ENCODE measurements at regions not wholly inside any gene's neighbourhood (a gene's known extent, or its start where the extent isn't known, plus 50 kb on each side); places are given as distances from the start of the nearest gene placed in this dataset.

DNA sequence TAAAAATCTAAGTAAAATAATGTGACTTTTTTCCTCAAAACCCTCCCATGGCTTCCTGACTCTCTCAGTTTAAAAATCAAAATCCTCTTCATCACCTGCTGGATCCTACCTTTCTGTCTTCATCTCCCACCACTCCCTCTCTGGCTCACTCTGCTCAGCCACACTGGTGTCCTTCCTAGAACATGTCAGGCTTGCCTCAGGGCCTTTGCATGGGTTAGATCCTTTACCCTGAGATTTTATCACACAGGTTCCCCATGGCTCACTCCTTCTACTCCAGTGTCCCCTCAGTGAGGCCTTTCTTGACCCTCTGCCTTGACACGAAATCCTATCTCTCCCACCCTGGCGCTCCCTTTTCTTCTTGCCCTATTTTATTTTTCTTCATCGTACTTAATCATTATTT lies 141.8 kb downstream of the RPL22L1 start:
- no peak for DNase-seq

DNA sequence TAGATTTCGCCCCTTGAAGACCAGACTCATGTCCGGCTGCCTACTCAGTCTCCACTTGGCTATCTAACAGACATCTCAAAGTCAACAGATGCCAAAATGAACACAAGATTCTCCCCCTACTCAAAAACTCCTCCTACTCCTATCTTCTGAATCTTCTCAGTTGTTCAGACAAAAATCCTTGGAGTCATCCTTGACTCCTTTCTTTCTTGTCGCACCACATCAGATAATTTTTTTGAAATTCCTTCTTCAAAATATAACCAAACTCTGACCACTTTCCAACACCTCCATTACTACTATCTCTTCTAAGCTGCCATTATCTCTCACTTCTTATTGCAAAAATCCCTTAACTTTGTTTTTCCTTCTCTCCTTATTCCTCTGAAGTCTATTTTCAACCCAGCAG lies 141.9 kb upstream of the SLC7A14 start:
- no peak for DNase-seq

DNA sequence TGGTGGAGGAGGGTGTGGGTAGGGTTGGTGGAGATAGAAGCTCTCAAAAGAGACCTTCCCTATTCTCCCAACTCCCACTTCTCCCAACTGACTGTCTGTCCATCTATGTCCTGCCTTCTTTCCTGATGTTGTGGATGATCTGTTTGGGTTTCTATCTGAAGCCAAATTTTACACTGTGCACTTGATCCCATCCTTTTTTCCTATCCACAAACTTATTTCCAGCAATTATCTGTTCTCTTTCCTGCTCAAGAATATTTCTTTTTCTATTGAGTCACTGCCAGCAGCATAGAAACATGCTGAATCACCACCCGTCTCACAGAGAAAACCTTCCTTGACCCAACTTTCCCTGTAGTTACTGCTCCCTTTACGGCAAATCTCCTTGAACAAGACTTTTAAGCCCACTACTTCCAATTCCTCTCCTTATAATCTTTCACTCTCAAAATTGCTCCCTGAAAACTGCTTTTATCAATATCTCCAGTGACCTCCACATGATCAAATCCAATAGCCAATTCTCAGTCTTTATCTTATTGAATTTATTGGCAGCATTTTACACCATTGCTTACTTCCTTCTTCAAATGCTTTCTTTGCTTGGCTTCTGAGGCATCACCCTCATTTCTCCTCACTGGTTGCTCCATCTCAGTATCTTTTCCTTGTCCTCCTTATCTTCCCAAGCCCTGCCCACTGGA lies 141.2 kb upstream of the SLC7A14 start:
- no peak for DNase-seq

DNA sequence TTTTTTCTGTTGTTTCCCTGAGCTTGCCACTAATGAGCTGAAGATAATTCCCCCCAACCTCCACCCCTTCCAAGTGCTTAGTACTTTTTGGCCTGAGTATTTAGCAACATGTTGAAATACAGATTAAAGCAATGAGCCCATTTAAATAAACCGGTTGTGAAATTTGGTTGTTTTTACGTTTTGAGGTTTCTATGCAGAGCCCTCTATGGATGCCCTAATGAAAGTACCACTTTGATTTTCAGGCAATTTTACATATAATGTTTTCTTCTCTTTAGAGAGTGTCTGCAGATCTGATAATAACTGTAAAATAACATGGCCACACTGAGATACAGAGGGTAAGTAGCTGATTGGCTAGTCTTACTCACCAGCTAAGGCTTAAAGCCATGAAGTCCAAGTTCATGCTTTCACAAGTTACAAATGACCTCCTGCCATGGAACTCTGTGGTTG lies 139.4 kb upstream of the SLC7A14 start:
- DNase-seq: no peak

DNA sequence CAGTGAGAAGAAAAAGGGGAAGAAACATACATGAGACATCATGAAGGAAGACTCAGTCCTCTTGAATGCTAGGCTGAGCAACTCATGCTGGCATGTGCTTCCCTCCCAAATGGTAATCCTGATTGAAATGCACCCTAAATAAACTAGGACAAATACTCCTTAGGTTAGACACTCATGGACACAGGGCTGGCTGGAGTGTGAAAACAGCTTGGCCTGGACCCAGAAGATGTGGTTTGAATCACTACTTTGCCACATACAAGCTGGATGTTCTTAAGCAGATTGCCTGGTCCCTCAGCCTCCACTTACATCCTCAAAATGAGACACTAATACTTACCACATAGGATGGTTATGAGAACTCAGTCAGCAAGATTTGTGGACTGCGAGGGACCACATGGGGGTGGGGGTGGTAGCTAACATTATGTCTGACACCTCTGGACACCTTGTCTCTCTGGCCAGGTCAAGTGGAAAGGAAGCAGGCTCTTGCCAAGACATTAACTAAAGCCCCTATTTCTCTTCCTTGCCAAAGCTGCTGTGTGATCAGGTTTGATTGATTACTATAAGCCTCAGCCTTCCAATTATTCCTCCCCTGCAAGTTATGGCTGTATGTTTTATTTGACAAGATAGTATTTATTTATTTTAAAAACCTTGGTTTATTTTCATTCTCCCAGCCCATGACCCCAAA lies 138.9 kb upstream of the SLC7A14 start:
- DNase-seq: no peak

DNA sequence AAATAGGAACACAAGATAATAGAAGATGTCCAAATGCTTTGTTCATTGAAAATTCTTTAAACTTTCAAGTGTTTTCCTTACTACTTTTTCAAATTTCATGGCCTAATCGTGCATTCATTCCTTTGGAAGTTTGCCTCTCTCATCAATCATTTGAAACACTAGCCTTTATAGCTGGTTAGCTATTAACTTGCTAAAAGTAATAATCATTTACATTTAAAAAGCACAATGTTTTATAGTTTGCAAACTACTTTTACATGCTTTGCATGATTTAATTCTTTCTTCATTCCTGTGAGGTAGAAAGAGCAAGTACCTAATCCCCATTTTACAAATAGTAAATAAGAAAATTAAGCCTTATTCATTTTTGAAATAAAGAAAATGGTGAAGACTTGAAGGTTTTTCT lies 137.4 kb upstream of the SLC7A14 start:
- DNase-seq: no peak

DNA sequence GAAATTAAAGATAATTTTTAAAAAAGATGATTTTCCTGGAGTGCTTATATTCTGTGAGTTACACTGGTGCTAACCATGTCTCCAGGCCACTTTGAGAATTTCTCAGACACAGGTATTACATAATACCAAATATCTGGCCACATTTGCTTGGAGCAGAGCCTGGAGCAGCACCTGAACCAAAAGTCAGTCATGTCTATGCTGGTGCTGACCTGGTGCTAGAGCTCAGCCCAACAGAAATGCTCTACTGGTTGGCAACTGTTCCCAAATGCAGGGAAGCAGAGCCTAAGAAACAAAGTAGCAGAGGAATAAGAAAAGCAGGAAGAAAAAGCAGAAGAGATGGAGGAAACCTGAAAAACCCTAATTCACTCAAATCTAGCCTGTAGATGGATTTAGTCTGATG lies 135.7 kb upstream of the SLC7A14 start:
- DNase-seq: no peak

DNA sequence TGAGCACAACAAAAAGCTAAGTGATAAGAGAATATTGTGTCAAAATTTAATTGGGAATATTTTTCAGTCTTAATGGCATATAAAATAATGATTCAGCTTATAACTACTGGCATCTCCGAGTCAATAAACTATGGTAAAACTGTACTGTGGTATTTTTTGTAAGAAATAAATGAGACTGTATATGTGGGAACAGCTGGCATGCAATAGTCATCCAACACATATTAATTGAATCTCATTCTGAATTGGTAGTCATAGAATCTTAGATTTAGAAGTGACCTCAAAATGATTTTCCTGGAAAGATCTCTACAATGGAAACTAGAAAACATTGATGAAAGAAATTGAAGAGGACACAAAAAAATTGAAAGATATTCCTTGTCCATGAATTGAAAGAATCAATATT lies 133.4 kb upstream of the SLC7A14 start:
- no peak for DNase-seq

DNA sequence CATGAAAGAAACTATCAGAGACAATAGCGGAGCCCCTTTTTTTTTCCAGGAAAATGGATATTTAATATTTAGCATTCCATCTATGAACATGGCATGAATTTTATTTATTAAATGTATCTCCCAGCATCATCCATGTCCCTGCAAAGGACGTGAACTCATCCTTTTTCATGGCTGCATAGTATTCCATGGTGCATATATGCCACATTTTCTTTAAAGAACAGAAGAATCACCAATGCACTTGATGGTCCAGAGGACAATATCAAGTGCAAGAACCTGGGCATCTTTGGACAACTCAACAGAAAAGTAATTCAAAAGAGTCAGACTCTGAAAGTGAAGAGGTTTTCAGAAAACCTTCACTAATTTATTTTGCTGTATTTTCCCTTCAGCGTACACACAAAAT lies 133.0 kb upstream of the SLC7A14 start:
- DNase-seq: no peak

DNA sequence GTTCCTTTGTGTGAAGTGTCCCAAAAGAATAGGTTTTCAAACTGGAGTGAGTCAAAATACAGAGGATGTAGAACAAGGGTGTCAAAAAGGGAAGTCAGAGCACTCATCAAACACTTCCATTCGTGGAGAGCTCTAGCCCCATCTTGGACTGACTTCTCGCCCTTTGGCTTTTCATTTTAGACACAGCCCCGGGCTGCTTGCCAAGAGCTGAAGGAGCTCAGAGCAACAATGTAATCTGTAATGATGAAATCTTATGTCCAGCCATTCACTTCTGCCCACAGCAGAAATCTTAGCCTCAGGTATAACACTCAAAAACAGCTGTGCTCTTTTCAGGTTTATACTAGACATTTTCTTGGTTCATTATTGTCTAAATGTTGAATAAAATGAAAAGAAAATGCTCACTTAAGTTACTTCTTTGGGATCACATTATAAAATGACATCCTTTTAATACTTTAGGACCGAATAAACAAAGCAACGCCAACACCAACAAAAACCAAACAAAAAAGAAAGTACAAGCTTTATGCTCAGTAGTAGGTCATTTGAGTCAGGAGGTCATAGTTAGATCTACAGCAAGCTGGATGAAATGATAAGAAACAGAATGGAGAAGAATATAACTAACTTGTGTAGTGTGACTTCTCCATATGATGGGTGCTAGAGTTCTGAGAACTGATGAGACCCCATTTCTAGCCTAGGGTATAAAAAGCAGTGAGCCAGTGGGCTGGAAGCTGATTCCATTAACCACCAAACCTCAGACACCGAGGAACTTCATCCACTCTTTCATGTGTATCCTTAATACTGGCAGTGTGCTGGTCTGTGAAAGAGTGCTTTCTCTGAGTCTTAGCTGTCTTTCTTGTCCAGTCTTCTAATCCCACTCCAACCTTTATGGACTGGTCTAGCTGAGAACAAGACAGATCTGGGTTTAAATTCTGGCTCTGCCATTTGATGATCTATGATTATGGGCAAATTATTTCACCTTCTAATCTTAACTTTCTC lies 131.8 kb upstream of the SLC7A14 start:
- DNase-seq: no peak

DNA sequence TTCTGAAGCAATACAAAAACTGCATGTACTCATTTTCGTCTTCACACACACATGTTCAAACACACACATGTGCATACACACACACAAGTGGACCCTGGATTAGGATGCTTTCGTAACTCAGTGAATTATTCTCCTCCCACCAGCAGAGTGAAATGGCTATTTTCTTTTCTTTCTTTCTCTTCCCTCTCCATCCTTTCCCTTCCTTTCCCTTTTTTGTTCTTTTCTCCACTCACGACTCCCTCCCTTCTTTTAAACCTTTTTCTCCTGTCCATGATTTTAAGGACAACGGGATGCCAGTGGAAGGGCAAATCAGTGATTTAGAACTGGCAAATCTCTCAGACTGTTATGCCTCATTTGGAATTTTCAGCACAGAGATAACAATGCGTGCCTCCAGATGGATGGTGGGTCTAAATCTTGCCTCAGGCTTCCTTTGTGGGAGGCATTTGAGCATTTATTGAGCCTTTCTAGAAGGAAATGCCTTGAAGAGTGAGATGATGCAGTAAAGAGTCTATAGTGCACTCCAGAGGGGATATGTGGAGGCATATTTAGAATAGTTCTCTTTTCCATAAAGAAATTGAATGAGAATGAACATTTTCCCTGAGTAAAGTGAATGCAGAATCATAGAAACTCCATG lies 130.4 kb upstream of the SLC7A14 start:
- DNase-seq: no peak

DNA sequence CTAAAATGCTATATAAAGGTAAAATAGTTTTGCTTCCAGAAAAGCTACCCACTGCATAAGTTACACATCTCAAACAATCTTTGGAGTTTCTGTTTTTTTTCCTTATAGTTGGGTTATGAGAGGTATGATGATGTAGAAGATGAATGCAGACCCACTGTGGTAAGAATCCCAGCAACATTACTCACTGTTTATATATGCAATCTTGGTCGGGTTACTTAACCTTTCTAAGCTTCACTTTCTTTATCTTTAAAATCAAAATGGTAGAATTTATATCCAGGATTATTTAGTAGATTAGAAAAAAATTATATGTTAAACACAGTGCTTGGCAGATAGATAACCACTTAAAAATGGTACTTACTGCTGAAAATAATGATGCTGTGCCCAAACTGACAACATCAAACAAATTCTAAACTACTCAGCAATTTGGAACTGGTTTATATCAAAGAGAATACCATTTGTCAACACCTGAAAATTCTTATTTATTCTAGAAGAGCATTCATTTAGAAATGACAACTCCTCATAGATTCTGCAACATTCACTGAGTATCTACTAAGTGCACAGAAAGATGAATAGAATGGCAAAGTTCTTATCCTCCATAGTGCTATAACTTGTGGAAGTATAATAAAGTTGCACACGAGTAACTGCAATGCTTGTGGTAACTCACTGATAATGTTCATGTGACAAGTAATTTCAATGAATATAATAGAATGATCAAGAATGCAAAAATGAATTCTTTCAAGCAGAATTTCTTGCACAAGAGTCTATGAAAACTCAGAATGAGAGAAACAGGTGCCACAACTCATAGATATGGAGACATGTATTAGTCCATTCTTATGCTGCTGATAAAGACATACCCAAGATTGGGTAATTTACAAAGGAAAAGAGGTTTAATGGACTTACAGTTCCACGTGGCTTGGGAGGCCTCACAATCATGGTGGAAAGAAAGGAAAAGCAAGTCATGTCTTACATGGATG lies 129.0 kb upstream of the SLC7A14 start:
- DNase-seq: no peak

DNA sequence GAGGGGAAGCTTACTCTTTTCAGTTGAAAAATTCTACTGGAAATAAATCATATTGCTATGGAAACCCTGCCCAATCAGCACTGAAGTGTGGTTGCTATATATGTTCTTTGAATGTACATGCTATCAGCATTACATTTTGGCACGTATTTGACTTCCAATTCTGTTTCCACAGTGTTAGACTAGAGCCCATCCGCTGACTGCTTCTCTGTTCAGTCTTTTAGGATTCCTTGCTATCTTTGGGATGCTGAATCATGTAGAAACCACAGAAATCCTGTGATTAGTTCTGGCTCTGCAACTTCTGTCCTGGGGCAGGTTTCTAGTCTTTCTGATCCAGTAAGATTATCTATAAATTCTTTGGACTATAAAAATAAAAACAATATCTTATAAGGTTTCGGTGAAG lies 128.2 kb upstream of the SLC7A14 start:
- no peak for DNase-seq

DNA sequence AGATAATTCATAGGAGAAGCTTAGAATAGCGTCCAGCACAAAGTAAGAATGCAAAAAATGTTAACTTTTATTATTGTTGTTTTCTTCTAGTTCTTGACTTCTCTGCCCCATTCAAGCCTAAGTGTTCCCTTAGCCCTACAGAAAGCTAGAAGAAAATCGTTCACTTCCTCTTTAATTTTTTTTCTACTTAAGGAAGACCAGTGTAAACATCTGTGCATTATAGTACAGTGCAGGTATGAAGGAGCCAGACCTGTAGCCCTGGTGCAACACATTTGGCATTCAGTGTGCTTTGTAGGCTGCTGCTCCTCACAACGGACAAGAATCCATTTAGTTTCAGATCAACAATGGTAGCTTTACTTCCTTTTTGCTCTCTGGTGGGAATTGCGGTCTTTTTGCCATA lies 127.8 kb upstream of the SLC7A14 start:
- no peak for DNase-seq

DNA sequence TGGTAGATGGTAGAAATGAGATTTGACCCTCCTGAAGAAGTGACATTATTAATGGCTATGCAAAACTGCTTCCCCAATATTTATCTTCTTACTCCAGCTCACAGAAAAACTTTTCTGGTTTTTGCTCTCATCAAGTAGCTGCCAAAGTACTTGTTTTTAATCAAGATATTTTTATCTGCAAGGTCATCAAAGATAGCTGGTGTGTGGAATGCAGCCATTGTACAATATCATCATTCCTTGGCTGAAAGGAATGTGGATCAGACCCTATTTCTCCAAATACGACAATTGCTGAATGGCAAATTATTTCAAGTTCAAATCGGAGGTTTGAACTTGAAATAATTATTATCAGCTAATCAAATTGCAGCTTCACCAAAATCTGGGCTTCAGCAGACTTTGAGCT lies 126.9 kb upstream of the SLC7A14 start:
- DNase-seq: no peak

DNA sequence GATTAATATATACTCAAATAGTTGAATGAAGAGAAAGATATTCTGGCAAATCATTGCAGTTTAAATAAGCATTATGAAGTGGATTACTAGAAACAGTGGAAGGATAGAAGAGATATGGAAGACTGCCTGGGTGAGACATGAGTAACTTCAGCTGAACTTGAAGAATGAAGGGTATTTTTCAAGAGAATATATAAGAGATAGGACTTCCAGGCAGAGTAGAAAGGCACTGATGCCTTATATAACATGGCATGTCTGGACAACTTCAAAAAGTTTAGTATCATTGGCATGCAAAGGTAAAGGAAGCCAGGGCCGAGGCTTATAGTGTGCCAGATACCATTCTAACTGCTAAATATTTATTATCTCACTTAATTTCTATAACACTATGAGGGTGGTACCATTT lies 126.5 kb upstream of the SLC7A14 start:
- DNase-seq: no peak

DNA sequence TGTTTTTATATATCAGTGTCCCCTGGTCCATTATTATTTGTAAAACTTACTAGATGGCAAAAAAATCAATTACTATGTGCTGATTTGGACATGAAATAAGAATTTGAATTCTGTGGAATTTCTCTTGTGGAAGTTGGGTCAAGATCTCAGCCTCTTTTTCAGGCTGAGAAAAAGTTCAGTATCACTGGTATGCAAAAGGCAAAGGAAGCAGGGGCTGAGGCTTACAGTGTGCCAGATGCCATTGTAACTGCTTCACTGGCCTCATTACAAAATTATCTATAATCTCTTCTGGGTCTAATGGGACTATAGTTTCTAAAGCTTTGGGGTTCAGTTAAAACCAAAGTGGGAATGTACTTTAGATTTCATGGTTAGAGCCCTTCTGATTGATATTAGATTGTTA lies 125.9 kb upstream of the SLC7A14 start:
- no peak for DNase-seq

DNA sequence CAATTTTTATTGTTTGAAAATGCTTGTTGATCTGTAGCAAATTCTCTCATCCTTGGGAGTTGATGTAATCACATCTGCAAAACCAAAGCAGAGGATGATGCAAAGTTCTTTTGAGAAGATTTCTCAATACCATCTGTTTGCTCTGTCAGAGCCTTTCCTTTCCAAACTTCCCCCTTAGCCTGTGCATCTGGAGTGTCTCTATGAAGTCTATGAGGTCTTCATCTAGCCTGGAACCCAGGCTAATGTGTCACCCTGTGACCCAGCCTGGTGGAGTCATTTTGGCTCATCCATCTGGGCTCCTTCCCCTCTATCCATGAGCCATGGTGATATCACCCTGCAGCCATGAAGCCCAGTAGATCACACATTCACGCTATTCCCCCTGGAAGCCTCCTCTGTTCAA lies 123.2 kb upstream of the SLC7A14 start:
- no peak for DNase-seq

DNA sequence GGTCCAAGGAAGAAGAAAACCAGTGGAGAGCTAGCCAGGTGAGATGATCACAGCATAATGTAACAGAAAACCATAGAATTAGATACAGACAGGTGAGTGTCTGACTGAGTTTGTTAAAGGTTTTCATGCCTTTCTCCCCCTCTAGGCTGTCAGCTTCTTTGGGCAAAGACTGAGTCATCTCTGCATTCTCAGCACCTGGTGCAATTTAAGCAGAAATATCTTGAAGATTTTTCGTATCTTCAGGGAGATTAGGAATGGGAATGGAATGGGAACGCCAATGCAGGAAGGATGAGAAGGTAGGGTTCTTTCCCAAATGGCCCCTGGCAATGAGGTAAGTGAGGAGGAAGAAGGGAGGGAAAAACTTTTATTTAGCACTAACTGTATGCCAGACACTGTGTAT lies 122.0 kb upstream of the SLC7A14 start:
- no peak for DNase-seq

DNA sequence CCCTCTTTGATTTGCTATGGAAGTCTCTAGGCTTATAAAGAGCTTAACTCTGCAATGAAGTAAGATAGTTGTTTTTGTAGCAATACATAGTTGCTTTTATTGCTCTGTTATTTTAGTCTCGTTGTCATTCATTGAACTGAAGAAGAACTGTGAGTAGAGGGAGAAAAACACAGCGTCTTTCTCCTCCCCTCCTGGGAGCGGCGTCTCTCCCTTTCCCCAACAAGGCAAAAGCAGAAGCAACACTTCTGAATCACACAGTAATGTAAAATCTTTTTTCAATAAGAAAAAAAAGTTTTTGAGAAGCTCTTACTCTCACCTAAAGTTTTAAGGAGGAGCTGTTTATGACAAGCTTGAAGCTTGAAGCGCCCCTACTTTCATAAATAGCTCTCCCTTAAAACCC lies 119.3 kb upstream of the SLC7A14 start:
- DNase-seq: no peak

DNA sequence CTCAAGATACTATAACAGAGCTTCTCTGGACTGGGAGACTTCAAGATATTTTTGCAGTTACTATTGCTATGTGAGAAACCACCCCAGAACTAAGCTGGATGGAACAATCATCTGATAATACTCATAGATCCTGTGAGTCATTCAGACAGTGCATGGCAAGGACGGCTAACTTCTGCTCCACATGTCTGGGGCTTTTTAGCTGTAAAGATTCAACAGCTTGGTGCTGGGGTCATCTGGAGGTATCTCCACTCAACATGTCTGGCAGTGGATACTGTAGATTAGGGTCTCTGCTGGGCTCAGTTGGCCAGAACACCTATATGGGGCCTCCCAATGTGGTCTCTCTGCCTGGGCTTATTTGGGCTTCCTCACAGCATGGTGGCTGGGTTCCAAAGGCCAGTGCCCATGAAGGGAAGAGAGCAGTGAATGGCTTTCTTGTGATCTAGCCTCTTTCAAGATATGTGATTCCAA lies 117.3 kb upstream of the SLC7A14 start:
- no peak for DNase-seq
